CD4-positive, alpha-beta memory T cell (primary cell): ENCODE measurements at regions not wholly inside any gene's neighbourhood (a gene's known extent, or its start where the extent isn't known, plus 50 kb on each side); places are given as distances from the start of the nearest gene placed in this dataset.

ENCODE experiments used
- CTCF ChIA-PET: fragments of 350-600 bp; sonication (Branson Sonifier 250); formaldehyde crosslinking; loops from one replicate; lab custom pipeline; 2021; ENCODE audit warnings: inconsistent platforms; ENCODE audit not compliant: partially characterized antibody; lab: Charles Lee
- POLR2A ChIA-PET: fragments of 350-600 bp; sonication (Branson Sonifier 250); formaldehyde crosslinking; loops from one replicate; lab custom pipeline; 2021; ENCODE audit not compliant: partially characterized antibody; lab: Charles Lee
- DNase-seq, 5 donors: peaks; one replicate each; pipeline versions ENCODE4 v3.0.0 to v3.0.0-alpha.2; 2020 to 2022; ENCODE audit warnings: mixed read lengths in 1 of 5
- H3K27ac ChIP-seq: one replicate; pipeline ENCODE4 v1.7.0; 2013; ENCODE audit warnings: low read depth, low read length
- H3K27me3 ChIP-seq: 2 replicates; pipeline ENCODE4 v1.7.0; 2013; ENCODE audit warnings: mild to moderate bottlenecking, low read length, moderate library complexity; ENCODE audit not compliant: insufficient read depth
- H3K36me3 ChIP-seq: 2 replicates; pipeline ENCODE4 v1.7.0; 2013; ENCODE audit warnings: mild to moderate bottlenecking, low read length, moderate library complexity; ENCODE audit not compliant: insufficient read depth
- H3K4me1 ChIP-seq: 2 replicates; pipeline ENCODE4 v1.7.0; 2013; ENCODE audit warnings: mild to moderate bottlenecking, low read length, moderate library complexity; ENCODE audit not compliant: insufficient read depth
- H3K4me3 ChIP-seq, 2 donors: one replicate each; pipeline ENCODE4 v1.7.0; 2013; ENCODE audit warnings: low read length in 2 of 2, mild to moderate bottlenecking in 1 of 2
- H3K9me3 ChIP-seq, 2 donors: one replicate each; pipeline ENCODE4 v1.7.0; 2013; ENCODE audit warnings: low read length in 2 of 2, control low read depth in 1 of 2; ENCODE audit not compliant: control insufficient read depth in 1 of 2
- H3K27ac Mint-ChIP-seq, 7 donors: one replicate each; pipeline ENCODE4 v1.8.0; 2020 to 2021; ENCODE audit warnings: mixed read lengths in 7 of 7, mild to moderate bottlenecking in 6 of 7, inconsistent platforms in 3 of 7, moderate library complexity in 3 of 7
- H3K27me3 Mint-ChIP-seq, 2 donors: one replicate each; pipeline ENCODE4 v1.8.0; 2020 to 2021; ENCODE audit warnings: mixed read lengths in 2 of 2
- H3K36me3 Mint-ChIP-seq, 2 donors: one replicate each; pipeline ENCODE4 v1.8.0; 2020 to 2021; ENCODE audit warnings: mixed read lengths in 2 of 2, inconsistent platforms in 1 of 2, mild to moderate bottlenecking in 1 of 2
- H3K4me1 Mint-ChIP-seq, 4 donors: one replicate each; pipeline ENCODE4 v1.8.0; 2020 to 2021; ENCODE audit warnings: mixed read lengths in 4 of 4, mild to moderate bottlenecking in 1 of 4
- H3K4me3 Mint-ChIP-seq, 8 donors: one replicate each; pipeline ENCODE4 v1.8.0; 2020 to 2021; ENCODE audit warnings: mixed read lengths in 8 of 8, mild to moderate bottlenecking in 7 of 8, moderate library complexity in 6 of 8, inconsistent platforms in 3 of 8
- H3K9me3 Mint-ChIP-seq, 8 donors: one replicate each; pipeline ENCODE4 v1.8.0; 2020 to 2021; ENCODE audit warnings: mixed read lengths in 8 of 8, mild to moderate bottlenecking in 5 of 8, inconsistent platforms in 3 of 8, moderate library complexity in 1 of 8
- intact Hi-C: fragments of 100-400 bp; cut with micrococcal nuclease; formaldehyde crosslinking; loops from one replicate; pipeline ENCODE4 v1.15.1; 2023

- ChIA-PET CTCF (no interaction called here), POLR2A (no interaction called here)
- Histone ChIP-seq H3K4me3 (no peak overlapping the region), H3K27ac (no peak overlapping the region), H3K27me3 (no peaks in the 10 kb centered on the region), H3K4me1 (no peaks in the 10 kb centered on the region), H3K9me3 (no peaks in the 10 kb centered on the region), H3K36me3 (no peaks in the 10 kb centered on the region)
- peaks cover 0 to 10% (median 3%) of the 10 kb centered on the region in 8 donors for H3K9me3 Mint-ChIP-seq
- H3K4me1 Mint-ChIP-seq, result no peaks in the 10 kb centered on the region
- intact Hi-C loops, result no loop called here
- peak overlapping the region in 1 of 7 donors; percentile 60 for H3K27ac Mint-ChIP-seq
- H3K36me3 Mint-ChIP-seq, result peaks cover 23 to 45% of the 10 kb centered on the region in 2 donors
- no peak for DNase-seq
- no peaks in the 10 kb centered on the region for H3K27me3 Mint-ChIP-seq
- no peak overlapping the region for H3K4me3 Mint-ChIP-seq
Measured at GRCh38 chr4:4690854-4691253, 149.0 kb upstream of the STX18 start.

DNA sequence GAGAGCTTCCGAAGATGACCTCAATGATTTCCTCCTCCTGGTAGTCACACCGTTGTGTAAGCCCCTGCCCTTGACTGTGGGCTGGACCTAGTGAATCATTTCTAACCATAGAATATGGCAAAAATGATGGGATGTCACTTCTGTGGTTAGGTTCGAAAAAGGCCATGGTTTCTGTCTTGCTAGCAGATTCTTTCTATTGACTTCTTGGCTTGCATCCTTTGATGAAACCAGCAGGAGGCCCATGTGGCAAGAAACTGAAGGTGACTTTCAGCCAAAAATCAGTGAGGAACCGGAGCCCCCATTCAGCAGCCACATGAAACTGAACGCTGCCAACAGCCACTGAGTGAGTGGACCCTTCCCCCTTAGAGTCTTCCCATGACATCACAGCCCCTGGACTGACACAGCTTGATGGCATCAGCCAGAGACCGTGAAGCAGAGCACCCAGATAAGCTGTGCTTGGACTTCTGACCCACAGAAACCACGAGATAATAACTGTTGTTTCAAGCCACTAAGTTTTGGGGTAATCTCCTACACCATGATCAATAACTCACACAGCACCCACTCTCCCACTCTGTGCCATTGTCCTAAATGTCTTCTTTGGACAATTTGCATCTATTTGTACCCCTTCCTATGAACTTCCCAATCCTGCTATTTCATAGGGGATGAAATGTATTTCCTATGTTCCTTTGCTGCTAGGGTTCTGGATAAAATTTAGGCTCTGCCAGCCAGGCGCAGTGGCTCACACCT, 148.0 kb upstream of the STX18 start:
- H3K27me3 ChIP-seq, result no peaks in the 10 kb centered on the region
- peaks cover 23 to 45% of the 10 kb centered on the region in 2 donors for H3K36me3 Mint-ChIP-seq
- H3K9me3 ChIP-seq, result no peaks in the 10 kb centered on the region
- H3K4me3 ChIP-seq, result no peak overlapping the region
- no peak overlapping the region for H3K27ac Mint-ChIP-seq
- H3K36me3 ChIP-seq, result no peaks in the 10 kb centered on the region
- H3K4me1 Mint-ChIP-seq, result no peaks in the 10 kb centered on the region
- ChIA-PET POLR2A (no interaction called here), CTCF (no interaction called here)
- H3K4me3 Mint-ChIP-seq, result no peak overlapping the region
- H3K27me3 Mint-ChIP-seq, result no peaks in the 10 kb centered on the region
- H3K4me1 ChIP-seq, result no peaks in the 10 kb centered on the region
- intact Hi-C loops, result no loop called here
- no peak for DNase-seq
- no peak overlapping the region for H3K27ac ChIP-seq
- peaks cover 0 to 10% (median 3%) of the 10 kb centered on the region in 8 donors for H3K9me3 Mint-ChIP-seq

DNA sequence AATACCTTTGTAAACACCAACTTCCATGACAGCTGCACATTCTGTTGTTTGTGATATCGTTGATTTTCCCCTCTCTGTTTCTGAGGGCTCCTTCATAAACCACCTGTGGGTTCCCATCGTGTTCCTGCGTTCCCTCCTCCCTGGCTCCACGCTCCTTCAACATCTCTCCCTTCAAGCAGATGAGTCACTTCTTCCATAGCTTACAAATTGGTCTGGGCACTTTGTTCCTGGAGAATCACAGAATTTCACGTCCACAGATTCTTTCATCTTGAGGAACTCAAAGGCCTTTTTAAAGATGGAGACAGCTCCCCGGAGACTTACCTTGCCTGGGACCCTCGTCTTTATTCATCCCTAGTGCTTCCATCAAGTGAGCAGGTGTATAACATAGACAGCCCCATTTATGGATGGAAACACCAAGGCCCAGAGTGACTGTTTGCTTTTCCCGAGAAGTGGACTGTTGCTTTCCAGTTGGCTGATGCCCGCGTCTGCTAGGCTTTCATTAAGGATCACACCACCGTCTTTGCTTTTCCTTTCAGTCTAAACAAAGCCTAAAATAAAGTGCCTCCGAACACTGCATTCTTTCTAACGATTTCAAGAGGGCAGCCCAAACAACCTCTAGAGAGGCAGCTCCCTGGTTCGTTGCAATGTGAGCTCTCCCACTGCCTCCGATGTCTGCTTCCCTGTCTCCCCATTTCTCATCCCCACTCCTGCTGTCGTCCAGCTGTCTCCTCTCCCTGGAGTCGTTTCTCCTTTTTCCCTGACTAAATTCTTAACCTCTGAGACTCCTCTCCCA, 146.3 kb upstream of the STX18 start:
- H3K36me3 ChIP-seq, result no peaks in the 10 kb centered on the region
- Mint-ChIP-seq H3K27me3 (no peaks in the 10 kb centered on the region), H3K27ac (no peak overlapping the region), H3K4me1 (no peaks in the 10 kb centered on the region), H3K36me3 (peaks cover 25 to 41% of the 10 kb centered on the region in 2 donors), H3K4me3 (no peak overlapping the region), H3K9me3 (peaks cover 0 to 10% (median 3%) of the 10 kb centered on the region in 8 donors)
- no peak for DNase-seq
- no peaks in the 10 kb centered on the region for H3K9me3 ChIP-seq
- POLR2A ChIA-PET, result no interaction called here
- no peak overlapping the region for H3K4me3 ChIP-seq
- no peaks in the 10 kb centered on the region for H3K4me1 ChIP-seq
- CTCF ChIA-PET, result interaction anchor here (1.0 kb wide), 1 partner anchor 9 kb away, joined by 3 read pairs; no protein-coding TSS in a partner anchor
- H3K27me3 ChIP-seq, result no peaks in the 10 kb centered on the region
- H3K27ac ChIP-seq, result no peak overlapping the region
- intact Hi-C loops, result no loop called here

GRCh38 chr4:4687100-4687499, 145.3 kb upstream of the STX18 start:
- intact Hi-C loops, result no loop called here
- ChIA-PET POLR2A (no interaction called here), CTCF (no interaction called here)
- Mint-ChIP-seq H3K4me3 (no peak overlapping the region), H3K9me3 (peaks cover 0 to 10% (median 3%) of the 10 kb centered on the region in 8 donors), H3K27ac (no peak overlapping the region), H3K36me3 (peaks cover 24 to 35% of the 10 kb centered on the region in 2 donors), H3K27me3 (no peaks in the 10 kb centered on the region), H3K4me1 (no peaks in the 10 kb centered on the region)
- Histone ChIP-seq H3K27ac (no peak overlapping the region), H3K4me3 (no peak overlapping the region), H3K4me1 (no peaks in the 10 kb centered on the region), H3K36me3 (no peaks in the 10 kb centered on the region), H3K27me3 (no peaks in the 10 kb centered on the region), H3K9me3 (no peaks in the 10 kb centered on the region)
- no peak for DNase-seq

DNA sequence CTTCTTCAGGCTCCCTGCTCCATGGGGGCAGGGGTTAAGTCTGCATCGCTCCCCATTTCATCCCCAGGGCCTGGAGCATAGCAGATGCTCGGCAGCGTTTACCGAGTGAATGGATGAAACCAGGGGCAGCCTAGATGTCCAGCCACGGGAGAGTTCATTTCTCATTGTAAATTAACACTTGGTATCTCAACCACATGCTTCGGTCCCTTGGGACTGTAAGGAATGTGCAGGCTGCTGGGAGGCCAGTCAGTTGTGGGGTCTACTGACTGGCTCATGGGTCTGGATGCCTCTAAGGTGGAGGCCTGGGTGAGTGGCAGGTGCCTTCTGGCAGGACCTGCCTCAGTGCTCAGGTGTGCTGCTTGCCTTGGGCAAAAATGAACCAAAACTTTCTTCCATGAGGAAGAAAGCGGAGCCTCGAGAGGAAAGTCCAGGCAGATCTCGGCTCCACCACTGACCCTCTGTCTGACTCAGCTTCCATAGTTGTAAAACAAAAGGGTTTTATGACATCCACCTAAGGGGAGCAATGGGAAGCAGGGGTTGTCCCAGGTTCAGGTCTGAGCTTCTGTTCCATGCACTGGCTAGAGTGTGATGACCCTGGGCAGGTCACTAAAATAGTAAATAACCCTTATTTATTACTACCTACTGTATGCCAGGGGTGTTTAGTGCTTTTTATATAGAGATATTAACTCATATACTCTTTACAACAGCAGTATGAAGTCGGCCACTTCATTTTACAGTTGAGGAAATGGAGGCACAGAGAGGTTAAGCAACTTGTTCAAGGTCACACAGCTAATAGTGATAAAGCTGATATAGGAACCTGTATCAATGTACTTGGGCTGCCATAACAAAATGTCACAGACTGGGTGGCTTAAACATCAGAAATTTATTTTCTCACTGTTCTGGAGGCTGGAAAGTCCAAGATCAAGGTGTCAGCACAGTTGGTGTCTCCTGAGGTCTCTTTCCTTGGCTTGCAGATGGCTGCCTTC, 144.3 kb upstream of the STX18 start:
- H3K36me3 ChIP-seq, result no peaks in the 10 kb centered on the region
- Mint-ChIP-seq H3K4me3 (no peak overlapping the region), H3K36me3 (peaks cover 19 to 28% of the 10 kb centered on the region in 2 donors), H3K4me1 (no peaks in the 10 kb centered on the region), H3K27me3 (no peaks in the 10 kb centered on the region), H3K27ac (peak overlapping the region in 2 of 7 donors; percentile 4 to 42), H3K9me3 (peaks cover 0 to 10% (median 3%) of the 10 kb centered on the region in 8 donors)
- H3K4me1 ChIP-seq, result no peaks in the 10 kb centered on the region
- DNase-seq, result no peak
- intact Hi-C loops, result no loop called here
- no peaks in the 10 kb centered on the region for H3K27me3 ChIP-seq
- no peak overlapping the region for H3K4me3 ChIP-seq
- H3K27ac ChIP-seq, result no peak overlapping the region
- POLR2A ChIA-PET, result no interaction called here
- H3K9me3 ChIP-seq, result no peaks in the 10 kb centered on the region
- CTCF ChIA-PET, result no interaction called here

DNA sequence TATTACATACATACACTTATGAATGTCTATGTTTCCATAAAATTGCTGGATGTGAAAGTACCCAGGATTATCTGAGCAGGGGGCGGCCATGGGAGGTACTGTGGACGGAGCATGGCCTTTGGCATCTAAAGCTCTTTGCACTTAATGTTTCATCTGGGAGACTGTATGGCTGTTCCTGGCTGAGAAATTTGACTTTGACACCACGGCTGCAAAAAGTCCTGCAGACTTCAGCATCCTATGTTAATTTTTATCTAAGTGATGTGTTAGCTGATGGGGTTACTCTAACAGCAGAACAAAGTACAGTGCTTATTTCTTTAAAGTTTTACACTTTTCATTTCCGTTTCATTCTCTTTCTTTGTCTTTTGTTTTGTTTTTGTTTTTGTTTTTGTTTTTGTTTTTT, 139.8 kb upstream of the STX18 start:
- peaks cover 3 to 19% of the 10 kb centered on the region in 2 donors for H3K36me3 Mint-ChIP-seq

More for the DNA sequence above, 139.8 kb upstream of the STX18 start:
- ChIA-PET POLR2A (no interaction called here), CTCF (no interaction called here)
- H3K9me3 ChIP-seq, result no peaks in the 10 kb centered on the region
- no peaks in the 10 kb centered on the region for H3K27me3 Mint-ChIP-seq
- no peaks in the 10 kb centered on the region for H3K4me1 Mint-ChIP-seq
- H3K4me3 Mint-ChIP-seq, result no peak overlapping the region
- intact Hi-C loops, result no loop called here
- H3K4me3 ChIP-seq, result no peak overlapping the region
- no peak overlapping the region for H3K27ac Mint-ChIP-seq
- DNase-seq, result no peak
- no peak overlapping the region for H3K27ac ChIP-seq
- peaks cover 0 to under 1% (median 0%) of the 10 kb centered on the region in 8 donors for H3K9me3 Mint-ChIP-seq
- no peaks in the 10 kb centered on the region for H3K36me3 ChIP-seq
- H3K27me3 ChIP-seq, result no peaks in the 10 kb centered on the region
- no peaks in the 10 kb centered on the region for H3K4me1 ChIP-seq
